Cardiac fibroblast (primary cell): ENCODE measurements at regions not wholly inside any gene's neighbourhood (a gene's known extent, or its start where the extent isn't known, plus 50 kb on each side); places are given as distances from the start of the nearest gene placed in this dataset.

ENCODE experiments used
- DNase-seq, 2 donors: peaks; one replicate each; pipeline versions ENCODE4 v3.0.0 to v3.0.0-alpha.2; 2010; ENCODE audit warnings: low read depth in 2 of 2
- H3K4me3 ChIP-seq, 2 donors: replicated peaks in 1 of 2; 1 replicate in 1 of 2; 2 replicates in 1 of 2; pipeline ENCODE4 v1.5.1; 2011; ENCODE audit warnings: low read depth in 2 of 2, low read length in 2 of 2, mild to moderate bottlenecking in 2 of 2, moderate library complexity in 1 of 2
- CTCF ChIP-seq: IDR thresholded peaks from one replicate; pipeline ENCODE4 v1.5.1; 2011; ENCODE audit warnings: low read depth, mild to moderate bottlenecking, low read length, inconsistent platforms

DNA sequence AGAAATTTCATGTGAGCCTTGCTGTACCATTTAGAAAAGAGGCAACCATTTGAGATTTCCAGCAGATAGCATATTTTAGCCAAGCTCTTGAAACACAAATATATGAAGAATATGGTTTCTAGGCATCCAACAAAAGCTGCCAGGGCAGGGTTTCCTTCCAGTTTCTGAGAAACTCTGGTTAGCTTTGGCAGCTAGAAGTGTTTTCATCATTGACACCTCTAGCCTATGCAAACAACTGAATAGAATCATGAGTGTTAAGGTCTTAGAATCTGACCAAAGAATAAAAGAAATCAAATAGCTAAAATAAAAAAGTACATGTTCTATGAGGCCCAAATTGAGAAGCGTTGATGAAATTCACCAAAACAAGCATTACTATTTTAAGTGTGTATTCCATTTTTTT lies 188.1 kb downstream of the TMEM167A start:
- no peak overlapping the region for H3K4me3 ChIP-seq

DNA sequence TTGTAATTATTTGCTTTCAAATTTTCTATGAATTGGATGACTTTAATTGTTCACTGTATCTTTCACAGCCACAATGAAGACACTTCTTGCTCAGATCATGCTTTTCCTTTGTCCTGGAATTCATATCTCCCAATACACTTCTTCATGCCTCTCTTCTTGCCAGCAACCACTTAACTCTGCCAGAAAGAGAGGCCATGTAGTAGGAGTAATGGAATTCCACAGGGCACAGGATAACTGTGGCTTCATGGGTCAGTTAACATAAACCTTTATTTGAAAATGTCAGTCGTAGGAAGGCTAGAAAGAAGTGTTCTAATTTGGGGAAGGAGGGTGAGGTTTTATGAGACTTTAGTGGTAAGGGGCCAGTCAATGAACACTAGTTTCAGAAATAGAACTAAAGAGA lies 190.3 kb downstream of the TMEM167A start:
- DNase-seq = no peak
- H3K4me3 ChIP-seq = no peak overlapping the region
- TF ChIP-seq CTCF = no peak

More for the DNA sequence above, 188.1 kb downstream of the TMEM167A start:
- no peak for TF ChIP-seq CTCF
- no peak for DNase-seq

DNA sequence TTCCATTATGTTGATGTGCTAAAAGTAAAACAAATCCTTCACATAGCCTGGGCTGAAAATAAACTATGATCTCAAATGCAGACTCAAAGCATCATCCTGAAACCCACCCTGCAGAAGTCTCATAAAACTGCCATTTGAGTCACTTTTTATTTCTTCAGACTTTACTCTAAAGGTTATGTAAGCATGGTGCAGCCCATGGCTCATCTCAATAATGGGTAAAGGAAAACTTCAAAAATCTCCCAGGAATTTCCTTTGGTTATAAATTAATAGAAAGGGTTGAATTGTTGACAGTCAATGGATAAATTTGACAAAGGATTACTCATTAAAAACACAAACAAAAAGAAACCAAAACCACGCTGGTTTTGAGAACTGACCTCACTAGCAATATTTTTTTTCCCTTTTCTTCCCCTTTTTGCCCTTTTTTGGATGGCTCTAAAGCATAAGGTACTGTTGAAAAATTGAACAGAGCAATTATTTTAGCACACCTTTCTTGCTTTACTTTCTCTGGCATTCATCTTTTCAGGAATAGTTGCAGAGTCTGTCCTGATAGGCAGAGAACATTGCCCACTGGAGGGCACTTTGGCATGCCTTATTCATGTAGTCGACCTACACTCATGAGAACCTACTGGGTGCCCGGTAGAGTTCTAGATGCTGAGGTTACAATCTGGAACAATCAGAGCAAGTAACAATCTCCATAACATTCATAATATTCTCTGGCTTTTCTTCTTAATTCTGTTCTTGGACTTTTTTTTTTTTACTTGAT lies 191.4 kb downstream of the TMEM167A start:
- TF ChIP-seq CTCF = no peak
- no peak overlapping the region for H3K4me3 ChIP-seq
- peak in 1 of 2 donors; percentile 29 for DNase-seq

GRCh38 chr5:82884821-82885471 lies 192.2 kb downstream of the TMEM167A start:
- no peak for TF ChIP-seq CTCF
- H3K4me3 ChIP-seq = no peak overlapping the region
- DNase-seq = no peak

GRCh38 chr5:82882316-82882715 lies 194.9 kb downstream of the TMEM167A start:
- TF ChIP-seq CTCF = no peak
- DNase-seq = no peak
- H3K4me3 ChIP-seq = no peak overlapping the region

DNA sequence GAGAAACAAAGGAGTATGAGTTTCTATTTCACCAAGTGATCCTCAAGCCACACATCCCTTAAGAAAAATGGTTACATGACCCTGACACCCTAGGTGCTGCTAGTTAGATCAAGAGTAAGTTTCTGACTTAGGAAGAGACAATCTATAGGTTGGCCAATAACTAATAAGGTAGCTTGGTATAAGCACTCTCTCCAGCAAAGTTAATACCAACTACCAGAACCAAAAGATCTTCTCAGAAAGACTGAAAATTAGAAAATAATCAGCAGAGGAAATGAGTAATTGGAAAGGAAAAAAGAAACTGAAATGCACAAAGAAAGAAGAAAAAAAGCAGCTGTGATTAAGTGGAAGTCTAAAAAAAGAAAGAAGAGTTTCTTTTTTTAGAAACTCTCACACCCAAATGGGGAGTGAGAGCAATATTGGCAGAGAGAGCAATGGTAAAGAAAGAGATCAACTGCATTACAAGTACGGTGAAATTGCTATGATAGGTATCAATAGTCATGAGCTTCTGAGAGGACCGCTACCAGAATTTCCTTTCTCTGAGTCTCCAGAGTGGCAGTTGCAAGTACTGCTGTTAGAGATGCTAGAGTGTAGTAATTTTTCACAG lies 195.5 kb downstream of the TMEM167A start:
- no peak overlapping the region for H3K4me3 ChIP-seq
- DNase-seq = no peak
- TF ChIP-seq CTCF = no peak
